Mesodermal cell (in vitro differentiated cells): ENCODE measurements at regions not wholly inside any gene's neighbourhood (a gene's known extent, or its start where the extent isn't known, plus 50 kb on each side); places are given as distances from the start of the nearest gene placed in this dataset.

Source experiments
- H3K27ac ChIP-seq: 2 replicates; pipeline ENCODE4 v1.7.0; 2013; ENCODE audit warnings: mild to moderate bottlenecking, low read depth, low read length, moderate library complexity; ENCODE audit not compliant: severe bottlenecking
- H3K36me3 ChIP-seq: 2 replicates; pipeline ENCODE4 v1.7.1; 2013; ENCODE audit warnings: mild to moderate bottlenecking, low read length, moderate library complexity; ENCODE audit not compliant: control insufficient read depth, insufficient read depth
- H3K4me1 ChIP-seq: one replicate; pipeline ENCODE4 v1.7.1; 2013; ENCODE audit warnings: mild to moderate bottlenecking, low read length; ENCODE audit not compliant: insufficient read depth, control insufficient read depth, poor library complexity, severe bottlenecking
- H3K4me3 ChIP-seq: 2 replicates; pipeline ENCODE4 v1.7.0; 2013; ENCODE audit warnings: low read length, control low read depth, mild to moderate bottlenecking; ENCODE audit not compliant: insufficient read depth, poor library complexity, severe bottlenecking; ENCODE audit errors: extremely low read depth
- H3K9me3 ChIP-seq: 2 replicates; pipeline ENCODE4 v1.7.1; 2013; ENCODE audit warnings: mild to moderate bottlenecking, low read length, moderate library complexity; ENCODE audit not compliant: control insufficient read depth
- WGBS, 2 experiments: methylation state at CpG; one replicate each; pipeline ENCODE4 v1.1.5; 2013; ENCODE audit warnings: missing lambda C conversion rate in 2 of 2; ENCODE audit not compliant: insufficient coverage in 2 of 2; 5-methylcytosine and 5-hydroxymethylcytosine counted together

DNA sequence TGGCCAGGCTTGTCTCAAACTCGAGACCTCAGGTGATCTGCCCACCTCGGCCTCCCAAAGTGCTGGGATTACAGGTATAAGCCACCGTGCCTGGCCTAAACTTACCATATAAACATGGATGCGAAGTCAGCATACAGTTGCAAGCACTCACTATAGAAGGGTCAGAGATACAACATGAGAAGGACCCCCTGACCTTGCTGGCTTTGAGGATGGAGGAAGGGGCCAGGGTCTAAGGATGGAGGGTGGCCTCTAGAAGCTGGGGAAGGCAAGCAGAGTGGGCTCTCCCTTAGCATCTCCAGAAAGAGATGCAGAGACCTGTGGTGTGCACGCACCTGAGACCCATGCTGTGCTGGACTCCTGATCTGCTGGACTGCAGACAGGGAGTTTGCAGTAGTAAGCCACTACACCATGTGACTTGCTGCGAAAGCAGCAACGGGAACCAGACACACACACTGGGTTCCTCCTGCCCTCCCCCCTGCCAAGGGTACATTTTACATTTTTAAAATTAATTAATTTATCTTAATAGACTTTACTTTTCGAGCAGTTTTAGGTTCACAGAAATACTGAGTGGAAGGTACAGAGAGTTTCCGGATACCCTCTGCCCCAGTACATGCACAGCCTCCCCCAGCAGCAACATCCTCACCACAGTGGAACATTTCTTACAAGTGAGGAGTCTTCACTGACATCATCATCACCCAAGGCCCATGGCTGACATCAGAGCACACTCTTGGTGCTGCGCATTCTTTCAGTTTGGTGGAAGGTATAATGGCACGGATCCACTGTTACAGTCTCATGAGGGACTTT is 170.1 kb upstream of the B3GAT1 start:
- H3K9me3 ChIP-seq: no peaks in the 10 kb centered on the region
- no peaks in the 10 kb centered on the region for H3K36me3 ChIP-seq
- H3K27ac ChIP-seq: no peak overlapping the region
- 96 to 98% methylated on average over 5 to 8 of the region's 11 CpGs for WGBS, 2 experiments
- no peak overlapping the region for H3K4me3 ChIP-seq
- peaks cover 6% of the 10 kb centered on the region for H3K4me1 ChIP-seq

GRCh38 chr11:134581121-134581626 is 169.1 kb upstream of the B3GAT1 start:
- 90 to 92% methylated on average over 7 to 9 of the region's 9 CpGs for WGBS, 2 experiments
- Histone ChIP-seq H3K4me3 (no peak overlapping the region), H3K27ac (no peak overlapping the region), H3K9me3 (no peaks in the 10 kb centered on the region), H3K4me1 (peaks cover 6% of the 10 kb centered on the region), H3K36me3 (no peaks in the 10 kb centered on the region)

- no peak overlapping the region for H3K27ac ChIP-seq
- 78 to 98% methylated on average over 5 of the region's 8 CpGs for WGBS, 2 experiments
Measured at GRCh38 chr11:134580610-134580975, 168.6 kb upstream of the B3GAT1 start.

GRCh38 chr11:134579724-134580609 is 167.9 kb upstream of the B3GAT1 start:
- no peak overlapping the region for H3K4me3 ChIP-seq
- 76 to 84% methylated on average over 11 of the region's 16 CpGs for WGBS, 2 experiments
- no peaks in the 10 kb centered on the region for H3K36me3 ChIP-seq
- H3K4me1 ChIP-seq: peaks cover 4% of the 10 kb centered on the region
- no peak overlapping the region for H3K27ac ChIP-seq
- H3K9me3 ChIP-seq: no peaks in the 10 kb centered on the region

More at GRCh38 chr11:134580610-134580975, 168.6 kb upstream of the B3GAT1 start:
- Histone ChIP-seq H3K4me3 (no peak overlapping the region), H3K36me3 (no peaks in the 10 kb centered on the region), H3K9me3 (no peaks in the 10 kb centered on the region), H3K4me1 (peaks cover 6% of the 10 kb centered on the region)

DNA sequence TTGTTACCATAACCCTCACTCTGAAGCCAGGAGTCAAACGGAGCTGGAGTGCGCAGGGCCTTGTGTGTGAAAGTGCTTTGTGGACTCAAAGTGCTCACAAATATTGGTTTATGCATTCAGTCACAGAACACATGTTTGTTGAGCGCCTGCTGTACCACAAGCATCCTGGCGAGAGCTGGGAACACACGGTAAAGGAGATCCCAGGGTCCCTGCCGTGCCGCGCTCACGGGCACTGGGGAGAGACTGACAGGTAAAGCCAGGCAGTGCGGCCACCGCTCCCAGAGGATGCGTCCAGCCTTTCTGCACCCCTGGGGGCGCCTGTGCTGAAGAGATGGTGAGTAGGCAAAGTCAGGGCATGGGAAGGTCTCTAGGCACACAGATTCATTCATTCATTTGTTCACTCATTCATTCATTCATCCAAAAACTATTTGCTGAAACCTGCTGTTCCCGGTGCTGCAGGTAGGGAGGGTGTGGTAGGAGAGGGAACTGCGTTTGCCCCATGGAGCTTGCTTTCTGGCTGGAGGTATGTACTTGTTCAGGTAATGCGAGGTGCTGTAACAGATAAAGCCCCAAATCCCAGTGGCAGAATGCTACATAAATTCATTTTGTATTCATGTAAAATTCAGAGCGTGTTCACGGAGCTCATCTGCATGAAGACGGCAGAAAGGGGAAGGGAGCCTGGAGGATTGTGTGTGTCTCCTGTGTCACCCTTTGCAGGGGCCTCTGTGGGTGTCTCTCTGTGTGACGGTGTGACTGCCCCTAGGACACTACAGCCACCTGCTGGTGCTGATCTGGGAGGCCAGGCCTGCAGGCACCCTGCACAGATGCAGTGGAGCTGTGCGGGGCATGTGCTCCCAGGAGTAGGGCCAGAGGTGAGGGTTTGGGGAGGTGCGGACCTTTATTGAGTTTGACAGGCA is 167.0 kb upstream of the B3GAT1 start:
- 82% methylated on average over 12 to 18 of the region's 22 CpGs for WGBS, 2 experiments
- no peak overlapping the region for H3K4me3 ChIP-seq
- H3K36me3 ChIP-seq: no peaks in the 10 kb centered on the region
- H3K4me1 ChIP-seq: no peaks in the 10 kb centered on the region
- no peaks in the 10 kb centered on the region for H3K9me3 ChIP-seq
- H3K27ac ChIP-seq: no peak overlapping the region

- 88 to 94% methylated on average over 5 to 7 of the region's 13 CpGs for WGBS, 2 experiments
- H3K4me3 ChIP-seq: no peak overlapping the region
- no peak overlapping the region for H3K27ac ChIP-seq
- H3K9me3 ChIP-seq: no peaks in the 10 kb centered on the region
- H3K4me1 ChIP-seq: no peaks in the 10 kb centered on the region
- no peaks in the 10 kb centered on the region for H3K36me3 ChIP-seq
Measured at GRCh38 chr11:134577751-134578395, 165.8 kb upstream of the B3GAT1 start.

GRCh38 chr11:134576721-134577171 is 164.7 kb upstream of the B3GAT1 start:
- H3K36me3 ChIP-seq: no peaks in the 10 kb centered on the region
- WGBS, 2 experiments: 86 to 87% methylated on average over 7 of the region's 8 CpGs
- no peaks in the 10 kb centered on the region for H3K9me3 ChIP-seq
- no peak overlapping the region for H3K4me3 ChIP-seq
- H3K27ac ChIP-seq: no peak overlapping the region
- no peaks in the 10 kb centered on the region for H3K4me1 ChIP-seq

- 83 to 88% methylated on average over 6 to 9 of the region's 9 CpGs for WGBS, 2 experiments
- no peaks in the 10 kb centered on the region for H3K4me1 ChIP-seq
- H3K9me3 ChIP-seq: no peaks in the 10 kb centered on the region
- H3K36me3 ChIP-seq: no peaks in the 10 kb centered on the region
- no peak overlapping the region for H3K4me3 ChIP-seq
- no peak overlapping the region for H3K27ac ChIP-seq
Measured at GRCh38 chr11:134576286-134576685, 164.2 kb upstream of the B3GAT1 start.

DNA sequence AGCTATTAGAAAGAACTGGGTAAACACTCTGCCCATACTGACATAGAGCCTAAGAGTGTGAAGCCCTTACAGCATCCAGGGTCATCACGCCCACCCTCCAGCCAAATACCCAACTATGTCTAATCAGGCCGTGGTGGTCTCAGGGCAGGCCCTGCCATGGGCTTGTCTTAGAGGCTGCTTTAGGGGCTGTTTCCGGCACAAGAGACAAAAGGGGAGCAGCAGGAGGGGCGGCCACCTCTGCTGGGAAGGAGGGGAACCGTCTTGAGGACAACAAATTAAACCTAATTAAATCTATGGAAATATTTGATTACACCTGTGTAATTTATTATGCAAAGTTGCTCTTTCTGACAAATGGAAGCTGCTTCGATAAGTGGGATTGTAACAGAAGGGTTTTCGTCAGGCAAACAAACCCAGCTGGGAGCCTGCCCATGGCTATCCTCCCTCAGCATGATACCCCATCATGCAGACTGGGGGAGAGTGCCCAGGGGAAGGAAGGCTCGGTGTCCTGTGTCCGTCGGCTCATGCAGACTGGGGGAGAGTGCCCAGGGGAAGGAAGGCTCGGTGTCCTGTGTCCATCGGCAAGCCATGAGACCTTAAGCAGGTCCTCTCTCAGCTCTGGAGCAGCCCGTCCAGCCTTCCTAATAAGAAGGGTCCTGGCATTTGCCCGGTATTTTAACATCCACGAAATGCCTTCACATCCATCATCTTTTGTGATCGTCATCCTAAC is 163.6 kb upstream of the B3GAT1 start:
- Histone ChIP-seq H3K36me3 (no peaks in the 10 kb centered on the region), H3K4me1 (no peaks in the 10 kb centered on the region), H3K4me3 (no peak overlapping the region), H3K9me3 (no peaks in the 10 kb centered on the region), H3K27ac (no peak overlapping the region)
- 79 to 82% methylated on average over 9 to 11 of the region's 16 CpGs for WGBS, 2 experiments
